PFSK-1 (cell line): ENCODE measurements at regions not wholly inside any gene's neighbourhood (a gene's known extent, or its start where the extent isn't known, plus 50 kb on each side); places are given as distances from the start of the nearest gene placed in this dataset.

Experiments
- FOXP2 ChIP-seq: optimal IDR thresholded peaks from 2 replicates; pipeline ENCODE3; 2011; ENCODE audit warnings: borderline replicate concordance, control low read depth, inconsistent platforms; ENCODE audit not compliant: insufficient read depth; ENCODE audit errors: extremely low read length, extremely low read depth
- SIN3A ChIP-seq: IDR thresholded peaks from 2 replicates; pipeline ENCODE4 v1.6.1; 2012; ENCODE audit warnings: mild to moderate bottlenecking, low read length, moderate library complexity, borderline replicate concordance; ENCODE audit not compliant: insufficient read depth

GRCh38 chr2:173669888-173670287 lies 295.3 kb downstream of the SP3 start:
- no peak for TF ChIP-seq FOXP2
- no peak for TF ChIP-seq SIN3A
